HG03354 (cell line): ENCODE measurements at regions not wholly inside any gene's neighbourhood (a gene's known extent, or its start where the extent isn't known, plus 50 kb on each side); places are given as distances from the start of the nearest gene placed in this dataset.
"Not testable (repeated sequence)": the region's sequence is repeated elsewhere in the genome, so short reads cannot be mapped to it uniquely, and the experiment has no call there.

ENCODE experiments used
- ATAC-seq: cut with Tn5 transposase; IDR thresholded peaks from one replicate; pipeline ENCODE4 v1.9.1; 2021; ENCODE audit warnings: mild to moderate bottlenecking; ENCODE audit not compliant: unreplicated experiment, poor library complexity, severe bottlenecking

GRCh38 chr3:143175940-143176894 lies 56.6 kb downstream of the CHST2 start:
- not testable (repeated sequence) for ATAC-seq

GRCh38 chr3:143177965-143178364 lies 58.4 kb downstream of the CHST2 start:
- not testable (repeated sequence) for ATAC-seq

- ATAC-seq, result not testable (repeated sequence)
Measured at GRCh38 chr3:143178775-143179548, 59.4 kb downstream of the CHST2 start.

- ATAC-seq, result no peak
Measured at GRCh38 chr3:143179603-143180002, 60.0 kb downstream of the CHST2 start.

- ATAC-seq, result not testable (repeated sequence)
Measured at GRCh38 chr3:143180860-143181259, 61.3 kb downstream of the CHST2 start.

- not testable (repeated sequence) for ATAC-seq
Measured at GRCh38 chr3:143181977-143182376, 62.4 kb downstream of the CHST2 start.

GRCh38 chr3:143182866-143183664 lies 63.5 kb downstream of the CHST2 start:
- ATAC-seq, result no peak

- no peak for ATAC-seq
Measured at GRCh38 chr3:143183665-143183964, 64.0 kb downstream of the CHST2 start.

- ATAC-seq, result no peak
Measured at GRCh38 chr3:143184099-143184498, 64.5 kb downstream of the CHST2 start.

GRCh38 chr3:143185401-143185800 lies 65.8 kb downstream of the CHST2 start:
- no peak for ATAC-seq

GRCh38 chr3:143187111-143187510 lies 67.5 kb downstream of the CHST2 start:
- no peak for ATAC-seq

GRCh38 chr3:143188881-143189280 lies 69.3 kb downstream of the CHST2 start:
- ATAC-seq, result no peak

- ATAC-seq, result no peak
Measured at GRCh38 chr3:143190101-143190500, 70.5 kb downstream of the CHST2 start.

GRCh38 chr3:143192193-143192592 lies 72.6 kb downstream of the CHST2 start:
- no peak for ATAC-seq

- ATAC-seq, result no peak
Measured at GRCh38 chr3:143200001-143200924, 80.7 kb downstream of the CHST2 start.

GRCh38 chr3:143201045-143201444 lies 81.5 kb downstream of the CHST2 start:
- no peak for ATAC-seq

GRCh38 chr3:143201870-143202752 lies 82.5 kb downstream of the CHST2 start:
- ATAC-seq, result no peak

- ATAC-seq, result no peak
Measured at GRCh38 chr3:143203142-143203541, 83.6 kb downstream of the CHST2 start.
